ENCODE measurements at regions not wholly inside any gene's neighbourhood (a gene's known extent, or its start where the extent isn't known, plus 50 kb on each side); places are given as distances from the start of the nearest gene placed in this dataset.

DNA sequence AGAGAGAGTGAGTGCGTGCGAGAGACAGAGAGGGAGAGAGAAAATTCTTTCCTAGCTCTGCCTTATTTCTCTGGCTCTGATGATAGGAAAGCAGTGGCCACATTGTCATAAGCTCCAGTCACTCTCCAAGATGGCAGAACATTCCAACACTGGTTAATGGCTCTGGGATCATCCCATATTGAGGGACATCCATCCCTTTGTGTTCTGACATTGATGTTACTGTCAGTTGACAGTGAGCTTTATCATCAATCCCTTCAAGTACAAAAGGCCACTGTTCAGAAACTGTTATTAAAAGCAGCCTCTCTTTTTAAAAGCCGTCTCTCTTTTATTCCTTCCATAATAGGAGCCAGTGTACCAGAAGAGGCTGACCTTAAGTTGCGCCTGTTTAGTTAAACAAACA is 1084.9 kb upstream of the RBFOX1 start:
- TF ChIP-seq POLR2A (IDR thresholded peaks at IDR 0.05; ENCODE audit: low read depth, low read length) (no peak), POLR2AphosphoS5 (IDR thresholded peaks at IDR 0.05; ENCODE audit: low read depth, low read length) (no peak), TAF1 (IDR thresholded peaks at IDR 0.05; ENCODE audit: borderline replicate concordance, low read depth, low read length) (no peak)

Data from GM12892 (cell line).